NCI-H1930 (cell line): ENCODE measurements at regions not wholly inside any gene's neighbourhood (a gene's known extent, or its start where the extent isn't known, plus 50 kb on each side); places are given as distances from the start of the nearest gene placed in this dataset.
"Not testable (repeated sequence)": the region's sequence is repeated elsewhere in the genome, so short reads cannot be mapped to it uniquely, and the experiment has no call there.

Experiments
- DNase-seq, 2 experiments: peaks; one replicate each; lab custom pipeline; 2025; lab: John Stamatoyannopoulos, UW

GRCh38 chr5:20825951-20826350 lies 838.0 kb upstream of the CDH18 start:
- DNase-seq, result not testable (repeated sequence)

- DNase-seq, result not testable (repeated sequence)
These were observed 809.2 kb upstream of the CDH18 start for GRCh38 chr5:20797216-20797615.

- not testable (repeated sequence) for DNase-seq
These were observed 796.8 kb upstream of the CDH18 start for GRCh38 chr5:20784755-20785154.

GRCh38 chr5:20783484-20783883 lies 795.5 kb upstream of the CDH18 start:
- DNase-seq, result not testable (repeated sequence)

GRCh38 chr5:20771338-20771737 lies 783.3 kb upstream of the CDH18 start:
- not testable (repeated sequence) for DNase-seq

GRCh38 chr5:20765074-20765473 lies 777.1 kb upstream of the CDH18 start:
- not testable (repeated sequence) for DNase-seq

GRCh38 chr5:20759459-20759858 lies 771.5 kb upstream of the CDH18 start:
- DNase-seq, result not testable (repeated sequence)

- DNase-seq, result not testable (repeated sequence)
These were observed 764.2 kb upstream of the CDH18 start for GRCh38 chr5:20752179-20752578.

GRCh38 chr5:20735715-20736114 lies 747.7 kb upstream of the CDH18 start:
- not testable (repeated sequence) for DNase-seq

- not testable (repeated sequence) for DNase-seq
These were observed 744.2 kb upstream of the CDH18 start for GRCh38 chr5:20732223-20732622.

- DNase-seq, result not testable (repeated sequence)
These were observed 733.3 kb upstream of the CDH18 start for GRCh38 chr5:20721286-20721685.

- not testable (repeated sequence) for DNase-seq
These were observed 723.6 kb upstream of the CDH18 start for GRCh38 chr5:20711520-20712155.

- DNase-seq, result not testable (repeated sequence)
These were observed 719.6 kb upstream of the CDH18 start for GRCh38 chr5:20707634-20708033.

GRCh38 chr5:20694121-20694520 lies 706.1 kb upstream of the CDH18 start:
- no peak for DNase-seq

- no peak for DNase-seq
These were observed 704.9 kb upstream of the CDH18 start for GRCh38 chr5:20692913-20693312.

- DNase-seq, result no peak
These were observed 695.4 kb upstream of the CDH18 start for GRCh38 chr5:20683241-20683940.

GRCh38 chr5:20680718-20681302 lies 692.8 kb upstream of the CDH18 start:
- no peak for DNase-seq

GRCh38 chr5:20678814-20679298 lies 690.9 kb upstream of the CDH18 start:
- no peak for DNase-seq

GRCh38 chr5:20678386-20678785 lies 690.4 kb upstream of the CDH18 start:
- DNase-seq, result no peak

GRCh38 chr5:20660588-20660987 lies 672.6 kb upstream of the CDH18 start:
- DNase-seq, result no peak

GRCh38 chr5:20656262-20656661 lies 668.3 kb upstream of the CDH18 start:
- DNase-seq, result no peak

GRCh38 chr5:20655211-20655610 lies 667.2 kb upstream of the CDH18 start:
- no peak for DNase-seq

- no peak for DNase-seq
These were observed 666.7 kb upstream of the CDH18 start for GRCh38 chr5:20654746-20655145.
